Heart left ventricle (tissue), 16 donors: ENCODE measurements at regions not wholly inside any gene's neighbourhood (a gene's known extent, or its start where the extent isn't known, plus 50 kb on each side); places are given as distances from the start of the nearest gene placed in this dataset.

Source experiments
- ATAC-seq, 4 donors: fragments of 200-7000 bp; cut with Tn5 transposase; one replicate each; pipeline ENCODE4 v1.9.1; 2020 to 2022; ENCODE audit warnings: moderate library complexity in 4 of 4, mild to moderate bottlenecking in 3 of 4, moderate number of reproducible peaks in 1 of 4
- DNase-seq, 5 donors: peaks; one replicate each; pipeline ENCODE4 v3.0.0-alpha.2; 2020
- H3K27ac ChIP-seq, 12 donors: fragments of 200-600 bp; sonication (generic) in 4 of 12; one replicate each; pipeline versions ENCODE4 v1.5.0 to v1.8.0; 2016 to 2022; ENCODE audit warnings: mild to moderate bottlenecking in 2 of 12
- H3K27me3 ChIP-seq, 9 donors: fragments of 200-600 bp; sonication (generic) in 2 of 9; one replicate each; pipeline versions ENCODE4 v1.5.1 to v1.8.0; 2016 to 2022; ENCODE audit warnings: mild to moderate bottlenecking in 3 of 9
- H3K36me3 ChIP-seq, 9 donors: fragments of 200-600 bp; sonication (generic) in 2 of 9; one replicate each; pipeline versions ENCODE4 v1.5.0 to v1.8.0; 2018 to 2022; ENCODE audit warnings: mild to moderate bottlenecking in 2 of 9
- H3K4me1 ChIP-seq, 12 donors: fragments of 200-600 bp; sonication (generic) in 4 of 12; one replicate each; pipeline versions ENCODE4 v1.5.0 to v1.8.0; 2016 to 2022; ENCODE audit warnings: mild to moderate bottlenecking in 3 of 12
- H3K4me3 ChIP-seq, 12 donors: fragments of 200-600 bp; sonication (generic) in 4 of 12; one replicate each; pipeline versions ENCODE4 v1.5.0 to v1.8.0; 2017 to 2022; ENCODE audit warnings: mild to moderate bottlenecking in 9 of 12, moderate library complexity in 4 of 12
- H3K9me3 ChIP-seq, 12 donors: fragments of 200-600 bp; sonication (generic) in 4 of 12; one replicate each; pipeline versions ENCODE4 v1.5.0 to v1.8.0; 2016 to 2022; ENCODE audit warnings: mild to moderate bottlenecking in 1 of 12
- CTCF ChIP-seq, 12 donors: fragments of 200-600 bp; sonication (generic) in 4 of 12; IDR thresholded peaks; one replicate each; pipeline versions ENCODE4 v1.5.0 to v1.8.0; 2018 to 2022; ENCODE audit warnings: antibody characterized with exemption in 12 of 12, mild to moderate bottlenecking in 5 of 12
- POLR2A ChIP-seq, 2 donors: fragments of 450-650 bp; IDR thresholded peaks; one replicate each; pipeline ENCODE4 v1.6.1; 2017; ENCODE audit warnings: antibody characterized with exemption in 2 of 2, mild to moderate bottlenecking in 2 of 2, moderate library complexity in 2 of 2
- WGBS, 4 donors: extraction: QIAGEN DNeasy Blood & Tissue Kit in 2 of 4; methylation state at CpG; one replicate each; pipeline versions ENCODE4 v1.1.5 to v1.1.7; 2013 to 2018; 5-methylcytosine and 5-hydroxymethylcytosine counted together
- intact Hi-C, 10 donors: fragments of 100-400 bp; cut with DNase I; formaldehyde crosslinking; loops; one replicate each; pipeline versions ENCODE4 v1.11.1 to v1.14.2; 2022
- donor health status: ischemic (EF 13 %, LVEDD 7.1; RV severe dilation, severe dysfunction).
- donor health status: healthy with polysubstance abuse.
- donor health status: DM: no; HTN: yes; CAD: no.
- donor health status: DM: no; HTN: no; CAD: no.
- donor health status: ischemic (EF 25% LVEDD 6.9; RV normal size, moderate dysfunction).
- donor health status: ischemic (EF 25% LVEDD 5.7; RV mildly dilated, moderate dysfunction).
- donor health status: healthy.
- donor health status: DM: yes; HTN: yes; CAD: no.
- donor health status: ischemic (EF 35%, LVEDD 5.7; RV mildly dilated, moderate dysfunction).
- donor health status: nonischemic (EF 11% LVEDD 7.7; RV severe dilation, severe dysfunction).
- donor health status: DM: yes; HTN: yes; CAD: no.
- donor health status: PGD.
- donor health status: ischemic (EF 29% LVEDD 5.4; RV normal size, mild dysfunction).
- donor health status: nonischemic (EF 23%, LVEDD 6.1; RV moderate dilation, normal function).

GRCh38 chr22:26981111-26981510 lies 323.7 kb downstream of the MIAT start:
- Histone ChIP-seq H3K9me3 (no peaks in the 10 kb centered on the region), H3K27ac (peak overlapping the region in 1 of 12 donors; percentile 70), H3K4me1 (peaks cover 0 to 7% (median 0%) of the 10 kb centered on the region in 12 donors), H3K27me3 (peaks cover 0 to 33% (median 3%) of the 10 kb centered on the region in 9 donors), H3K36me3 (no peaks in the 10 kb centered on the region), H3K4me3 (no peak overlapping the region)
- intact Hi-C loops, result no loop called here
- TF ChIP-seq CTCF (IDR thresholded peaks at IDR 0.05) (no peak), POLR2A (IDR thresholded peaks at IDR 0.05) (no peak)
- no peak for DNase-seq
- WGBS, 4 donors, result 86 to 94% (median 92%) methylated on average over 7 of the region's 7 CpGs
- ATAC-seq, result no peak

- peaks cover 0 to 29% (median 3%) of the 10 kb centered on the region in 9 donors for H3K27me3 ChIP-seq
- H3K4me3 ChIP-seq, result no peak overlapping the region
- no peak for TF ChIP-seq CTCF (IDR thresholded peaks at IDR 0.05)
- no peak for TF ChIP-seq POLR2A (IDR thresholded peaks at IDR 0.05)
- H3K9me3 ChIP-seq, result no peaks in the 10 kb centered on the region
- ATAC-seq (no peak), DNase-seq (no peak)
- H3K36me3 ChIP-seq, result no peaks in the 10 kb centered on the region
- peak overlapping the region in 1 of 12 donors; percentile 70 for H3K27ac ChIP-seq
- H3K4me1 ChIP-seq, result peaks cover 0 to 11% (median 0%) of the 10 kb centered on the region in 12 donors
- 77 to 83% (median 79%) methylated on average over 5 of the region's 5 CpGs for WGBS, 4 donors
- intact Hi-C loops, result no loop called here
Measured at GRCh38 chr22:26981541-26981940, 324.2 kb downstream of the MIAT start.

- 60 to 89% (median 73%) methylated on average over 1 of the region's 1 CpG for WGBS, 4 donors
- no peaks in the 10 kb centered on the region for H3K9me3 ChIP-seq
- H3K27ac ChIP-seq, result no peak overlapping the region
- peaks cover 0 to 13% (median 3%) of the 10 kb centered on the region in 9 donors for H3K27me3 ChIP-seq
- DNase-seq (no peak), ATAC-seq (no peak)
- TF ChIP-seq POLR2A (IDR thresholded peaks at IDR 0.05) (no peak), CTCF (IDR thresholded peaks at IDR 0.05) (no peak)
- H3K4me1 ChIP-seq, result peaks cover 0 to 14% (median 0%) of the 10 kb centered on the region in 12 donors
- no peak overlapping the region for H3K4me3 ChIP-seq
- H3K36me3 ChIP-seq, result no peaks in the 10 kb centered on the region
- intact Hi-C loops, result no loop called here
Measured at GRCh38 chr22:26983311-26983710, 325.9 kb downstream of the MIAT start.

- TF ChIP-seq POLR2A (IDR thresholded peaks at IDR 0.05) (no peak), CTCF (IDR thresholded peaks at IDR 0.05) (no peak)
- no peaks in the 10 kb centered on the region for H3K36me3 ChIP-seq
- no peaks in the 10 kb centered on the region for H3K9me3 ChIP-seq
- intact Hi-C loops, result no loop called here
- WGBS, 4 donors, result 47 to 95% (median 83%) methylated on average over 2 of the region's 2 CpGs
- H3K4me3 ChIP-seq, result no peak overlapping the region
- H3K27me3 ChIP-seq, result peaks cover 0 to 8% (median 3%) of the 10 kb centered on the region in 9 donors
- H3K4me1 ChIP-seq, result peaks cover 0 to 14% (median 0%) of the 10 kb centered on the region in 12 donors
- no peak for ATAC-seq
- DNase-seq, result no peak
- H3K27ac ChIP-seq, result no peak overlapping the region
Measured at GRCh38 chr22:26985206-26985605, 327.8 kb downstream of the MIAT start.
